ENCODE measurements at regions not wholly inside any gene's neighbourhood (a gene's known extent, or its start where the extent isn't known, plus 50 kb on each side); places are given as distances from the start of the nearest gene placed in this dataset.

DNA sequence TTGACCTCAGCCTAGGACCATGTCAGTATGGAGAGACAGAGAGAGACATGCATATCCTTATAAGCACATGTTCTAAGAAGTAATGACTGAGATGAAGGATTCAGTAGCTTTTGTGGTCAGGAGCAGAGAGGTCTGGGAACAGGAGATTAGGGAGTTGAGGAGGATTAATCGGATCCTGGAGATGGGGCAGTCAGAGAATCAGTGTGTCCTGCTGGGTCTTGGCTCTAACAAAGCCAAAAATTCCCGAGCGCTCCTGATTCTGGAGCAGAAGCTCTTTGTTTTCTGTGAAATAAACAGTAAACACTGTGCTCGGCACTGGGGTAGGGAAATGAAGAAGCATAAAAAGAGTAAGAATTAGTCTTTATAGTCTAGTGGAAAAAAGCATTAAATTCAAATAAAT lies 520.0 kb upstream of the CLINT1 start:
- no peaks in the 10 kb centered on the region for H3K36me3 ChIP-seq (ENCODE audit: control insufficient read depth, insufficient read depth, low read length)
- no peaks in the 10 kb centered on the region for H3K27me3 ChIP-seq (ENCODE audit: control insufficient read depth, insufficient read depth, low read length)
- DNase-seq (ENCODE audit: low read depth in 2 of 2): no peak
- no peak for TF ChIP-seq EZH2 (IDR thresholded peaks at IDR 0.05; ENCODE audit: low read length, missing control alignments)
- TF ChIP-seq, protein P1, sequence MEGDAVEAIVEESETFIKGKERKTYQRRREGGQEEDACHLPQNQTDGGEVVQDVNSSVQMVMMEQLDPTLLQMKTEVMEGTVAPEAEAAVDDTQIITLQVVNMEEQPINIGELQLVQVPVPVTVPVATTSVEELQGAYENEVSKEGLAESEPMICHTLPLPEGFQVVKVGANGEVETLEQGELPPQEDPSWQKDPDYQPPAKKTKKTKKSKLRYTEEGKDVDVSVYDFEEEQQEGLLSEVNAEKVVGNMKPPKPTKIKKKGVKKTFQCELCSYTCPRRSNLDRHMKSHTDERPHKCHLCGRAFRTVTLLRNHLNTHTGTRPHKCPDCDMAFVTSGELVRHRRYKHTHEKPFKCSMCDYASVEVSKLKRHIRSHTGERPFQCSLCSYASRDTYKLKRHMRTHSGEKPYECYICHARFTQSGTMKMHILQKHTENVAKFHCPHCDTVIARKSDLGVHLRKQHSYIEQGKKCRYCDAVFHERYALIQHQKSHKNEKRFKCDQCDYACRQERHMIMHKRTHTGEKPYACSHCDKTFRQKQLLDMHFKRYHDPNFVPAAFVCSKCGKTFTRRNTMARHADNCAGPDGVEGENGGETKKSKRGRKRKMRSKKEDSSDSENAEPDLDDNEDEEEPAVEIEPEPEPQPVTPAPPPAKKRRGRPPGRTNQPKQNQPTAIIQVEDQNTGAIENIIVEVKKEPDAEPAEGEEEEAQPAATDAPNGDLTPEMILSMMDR (conservative IDR thresholded peaks at IDR 0.05 in 1 of 2, IDR thresholded peaks at IDR 0.05 in 1 of 2; ENCODE audit: low read depth in 1 of 2, low read length in 2 of 2): no peak
- H3K4me1 ChIP-seq (ENCODE audit: control insufficient read depth, extremely low read depth, insufficient read depth, low read length): peaks cover 11% of the 10 kb centered on the region
- H3K79me2 ChIP-seq (ENCODE audit: control insufficient read depth, insufficient read depth, low read length): no peaks in the 10 kb centered on the region
- H3K4me2 ChIP-seq (ENCODE audit: extremely low read depth, insufficient read depth, low read length): no peak overlapping the region
- H2AFZ ChIP-seq (ENCODE audit: low read length): no peak overlapping the region
- H3K9ac ChIP-seq (ENCODE audit: insufficient read depth, low read length): no peak overlapping the region
- no peak overlapping the region for H3K4me3 ChIP-seq (replicated peaks in 1 of 4; ENCODE audit: control extremely low read depth in 1 of 4, insufficient read depth in 1 of 4, low read depth in 3 of 4, low read length in 4 of 4)
- H3K27ac ChIP-seq (ENCODE audit: insufficient read depth, low read length): no peak overlapping the region
- H3K9me3 ChIP-seq (ENCODE audit: control insufficient read depth, insufficient read depth, low read depth, low read length): no peaks in the 10 kb centered on the region
- no peaks in the 10 kb centered on the region for H4K20me1 ChIP-seq (ENCODE audit: control insufficient read depth, extremely low read depth, insufficient read depth, low read length)

- Histone ChIP-seq H3K27ac (ENCODE audit: insufficient read depth, low read length) (no peak overlapping the region), H3K36me3 (ENCODE audit: control insufficient read depth, insufficient read depth, low read length) (no peaks in the 10 kb centered on the region), H4K20me1 (ENCODE audit: control insufficient read depth, extremely low read depth, insufficient read depth, low read length) (no peaks in the 10 kb centered on the region), H3K9me3 (ENCODE audit: control insufficient read depth, insufficient read depth, low read depth, low read length) (no peaks in the 10 kb centered on the region), H3K4me1 (ENCODE audit: control insufficient read depth, extremely low read depth, insufficient read depth, low read length) (peaks cover under 1% of the 10 kb centered on the region), H3K27me3 (ENCODE audit: control insufficient read depth, insufficient read depth, low read length) (no peaks in the 10 kb centered on the region), H3K4me2 (ENCODE audit: extremely low read depth, insufficient read depth, low read length) (no peak overlapping the region), H3K9ac (ENCODE audit: insufficient read depth, low read length) (no peak overlapping the region), H3K4me3 (replicated peaks in 1 of 4; ENCODE audit: control extremely low read depth in 1 of 4, insufficient read depth in 1 of 4, low read depth in 3 of 4, low read length in 4 of 4) (no peak overlapping the region), H2AFZ (ENCODE audit: low read length) (no peak overlapping the region), H3K79me2 (ENCODE audit: control insufficient read depth, insufficient read depth, low read length) (no peaks in the 10 kb centered on the region)
- TF ChIP-seq EZH2 (IDR thresholded peaks at IDR 0.05; ENCODE audit: low read length, missing control alignments): no peak
- TF ChIP-seq, protein P1 (conservative IDR thresholded peaks at IDR 0.05 in 1 of 2, IDR thresholded peaks at IDR 0.05 in 1 of 2; ENCODE audit: low read depth in 1 of 2, low read length in 2 of 2): no peak
- no peak for DNase-seq (ENCODE audit: low read depth in 2 of 2)
These were observed 517.7 kb upstream of the CLINT1 start for GRCh38 chr5:158376679-158377078.

DNA sequence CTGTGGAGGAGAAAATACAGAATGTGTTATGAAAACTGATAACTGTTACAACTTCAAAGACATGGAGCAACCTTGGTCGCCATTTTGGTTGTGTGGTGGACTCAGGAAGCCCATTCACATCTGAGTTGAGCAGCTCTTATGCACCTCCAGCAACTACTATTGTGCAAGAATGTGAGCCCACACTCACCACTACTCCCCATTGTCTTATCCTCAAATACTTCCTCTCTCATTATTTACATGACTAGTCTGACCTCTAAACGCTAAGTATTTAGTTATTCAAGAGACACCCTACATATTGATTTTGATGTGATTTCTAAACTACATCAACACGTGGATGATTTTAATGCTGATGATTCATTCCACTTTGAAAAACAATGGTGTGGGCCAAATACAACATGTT lies 516.6 kb upstream of the CLINT1 start:
- no peaks in the 10 kb centered on the region for H3K27me3 ChIP-seq (ENCODE audit: control insufficient read depth, insufficient read depth, low read length)
- H3K36me3 ChIP-seq (ENCODE audit: control insufficient read depth, insufficient read depth, low read length): no peaks in the 10 kb centered on the region
- no peak overlapping the region for H3K4me3 ChIP-seq (replicated peaks in 1 of 4; ENCODE audit: control extremely low read depth in 1 of 4, insufficient read depth in 1 of 4, low read depth in 3 of 4, low read length in 4 of 4)
- H3K27ac ChIP-seq (ENCODE audit: insufficient read depth, low read length): no peak overlapping the region
- H3K4me1 ChIP-seq (ENCODE audit: control insufficient read depth, extremely low read depth, insufficient read depth, low read length): no peaks in the 10 kb centered on the region
- H3K9ac ChIP-seq (ENCODE audit: insufficient read depth, low read length): no peak overlapping the region
- no peaks in the 10 kb centered on the region for H3K79me2 ChIP-seq (ENCODE audit: control insufficient read depth, insufficient read depth, low read length)
- no peaks in the 10 kb centered on the region for H3K9me3 ChIP-seq (ENCODE audit: control insufficient read depth, insufficient read depth, low read depth, low read length)
- no peak overlapping the region for H2AFZ ChIP-seq (ENCODE audit: low read length)
- H4K20me1 ChIP-seq (ENCODE audit: control insufficient read depth, extremely low read depth, insufficient read depth, low read length): no peaks in the 10 kb centered on the region
- TF ChIP-seq, protein P1 (conservative IDR thresholded peaks at IDR 0.05 in 1 of 2, IDR thresholded peaks at IDR 0.05 in 1 of 2; ENCODE audit: low read depth in 1 of 2, low read length in 2 of 2): no peak
- TF ChIP-seq EZH2 (IDR thresholded peaks at IDR 0.05; ENCODE audit: low read length, missing control alignments): no peak
- no peak overlapping the region for H3K4me2 ChIP-seq (ENCODE audit: extremely low read depth, insufficient read depth, low read length)
- DNase-seq (ENCODE audit: low read depth in 2 of 2): no peak
